Gastroesophageal sphincter (tissue), 4 donors: ENCODE measurements at regions not wholly inside any gene's neighbourhood (a gene's known extent, or its start where the extent isn't known, plus 50 kb on each side); places are given as distances from the start of the nearest gene placed in this dataset.

Experiments used
- ATAC-seq: fragments of 150-250 bp; one replicate; pipeline ENCODE4 v1.9.1; 2016; ENCODE audit warnings: mild to moderate bottlenecking, moderate library complexity
- H3K27ac ChIP-seq, 4 donors: fragments of 200-600 bp; sonication (generic) in 3 of 4; 1 replicate in 3 of 4; 2 replicates in 1 of 4; pipeline ENCODE4 v1.5.1; 2016 to 2019
- H3K27me3 ChIP-seq: fragments of 200-600 bp; sonication (generic); one replicate; pipeline ENCODE4 v1.5.1; 2019
- H3K36me3 ChIP-seq, 2 donors: fragments of 200-600 bp; sonication (generic); one replicate each; pipeline ENCODE4 v1.5.1; 2019; ENCODE audit warnings: control low read depth in 1 of 2
- H3K4me1 ChIP-seq, 3 donors: fragments of 200-600 bp; sonication (generic); 1 replicate in 2 of 3; 2 replicates in 1 of 3; pipeline ENCODE4 v1.5.1; 2016 to 2019; ENCODE audit warnings: control low read depth in 2 of 3
- H3K4me3 ChIP-seq, 2 donors: fragments of 200-600 bp; sonication (generic); one replicate each; pipeline ENCODE4 v1.5.1; 2019; ENCODE audit warnings: mild to moderate bottlenecking in 1 of 2, moderate library complexity in 1 of 2
- H3K9me3 ChIP-seq, 3 donors: fragments of 200-600 bp; sonication (generic); one replicate each; pipeline ENCODE4 v1.5.1; 2017 to 2019; ENCODE audit warnings: control low read depth in 2 of 3
- CTCF ChIP-seq, 4 experiments: fragments of 200-600 bp in 2 of 4; fragments of 450-650 bp in 2 of 4; sonication (generic) in 1 of 4; IDR thresholded peaks; one replicate each; pipeline ENCODE4 v1.5.1; 2017 to 2019; ENCODE audit warnings: antibody characterized with exemption in 4 of 4, mild to moderate bottlenecking in 2 of 4, moderate library complexity in 2 of 4
- EP300 ChIP-seq: sonication (generic); formaldehyde crosslinking; IDR thresholded peaks from one replicate; pipeline ENCODE4 v1.6.1; 2017; ENCODE audit warnings: antibody characterized with exemption, mild to moderate bottlenecking
- POLR2A ChIP-seq, 2 donors: fragments of 450-650 bp; IDR thresholded peaks; one replicate each; pipeline ENCODE4 v1.6.1; 2017; ENCODE audit warnings: antibody characterized with exemption in 2 of 2, mild to moderate bottlenecking in 2 of 2, moderate library complexity in 1 of 2
- POLR2AphosphoS5 ChIP-seq: sonication (generic); formaldehyde crosslinking; IDR thresholded peaks from one replicate; pipeline ENCODE4 v1.6.1; 2017; ENCODE audit warnings: antibody characterized with exemption
- WGBS, 2 donors: methylation state at CpG; one replicate each; pipeline ENCODE4 v1.1.5; 2018; ENCODE audit warnings: low coverage in 1 of 2; 5-methylcytosine and 5-hydroxymethylcytosine counted together

- no peaks in the 10 kb centered on the region for H3K9me3 ChIP-seq
- no peak for TF ChIP-seq POLR2A (IDR thresholded peaks at IDR 0.05)
- no peak for TF ChIP-seq POLR2AphosphoS5
- no peak for TF ChIP-seq EP300
- TF ChIP-seq CTCF (IDR thresholded peaks at IDR 0.05) = no peak
- H3K4me1 ChIP-seq = no peaks in the 10 kb centered on the region
- WGBS, 2 donors = 41 to 83% methylated on average over 1 to 2 of the region's 3 CpGs
- ATAC-seq = no peak
- H3K27ac ChIP-seq = no peak overlapping the region
- H3K36me3 ChIP-seq = no peaks in the 10 kb centered on the region
- peaks cover 19% of the 10 kb centered on the region for H3K27me3 ChIP-seq
- H3K4me3 ChIP-seq = no peak overlapping the region
Observed at GRCh38 chr20:56766528-56766927, 137.4 kb downstream of the TFAP2C start.

- no peaks in the 10 kb centered on the region for H3K36me3 ChIP-seq
- no peak overlapping the region for H3K4me3 ChIP-seq
- TF ChIP-seq POLR2AphosphoS5 (no peak), POLR2A (IDR thresholded peaks at IDR 0.05) (no peak), CTCF (IDR thresholded peaks at IDR 0.05) (no peak)
- no peak overlapping the region for H3K27ac ChIP-seq
- peaks cover 22% of the 10 kb centered on the region for H3K27me3 ChIP-seq
- no peaks in the 10 kb centered on the region for H3K9me3 ChIP-seq
- 57 to 59% methylated on average over 5 to 7 of the region's 7 CpGs for WGBS, 2 donors
- ATAC-seq = no peak
- no peaks in the 10 kb centered on the region for H3K4me1 ChIP-seq
Observed at GRCh38 chr20:56769921-56770600, 141.0 kb downstream of the TFAP2C start.

- TF ChIP-seq POLR2AphosphoS5 = no peak
- no peak for TF ChIP-seq EP300
- TF ChIP-seq POLR2A (IDR thresholded peaks at IDR 0.05) = no peak
- no peak for TF ChIP-seq CTCF (IDR thresholded peaks at IDR 0.05)
- no peak overlapping the region for H3K27ac ChIP-seq
- WGBS, 2 donors = 68% methylated on average over 4 of the region's 5 CpGs; no CpG with 5 or more reads in 1 of the 2 donors
- H3K4me3 ChIP-seq = no peak overlapping the region
- no peaks in the 10 kb centered on the region for H3K4me1 ChIP-seq
- no peaks in the 10 kb centered on the region for H3K9me3 ChIP-seq
- peaks cover 6% of the 10 kb centered on the region for H3K27me3 ChIP-seq
- ATAC-seq = no peak
- no peaks in the 10 kb centered on the region for H3K36me3 ChIP-seq
Observed at GRCh38 chr20:56773749-56774148, 144.6 kb downstream of the TFAP2C start.

- H3K4me3 ChIP-seq = no peak overlapping the region
- no peaks in the 10 kb centered on the region for H3K9me3 ChIP-seq
- no peaks in the 10 kb centered on the region for H3K36me3 ChIP-seq
- H3K27ac ChIP-seq = no peak overlapping the region
- no peaks in the 10 kb centered on the region for H3K4me1 ChIP-seq
- no peak for ATAC-seq
- WGBS, 2 donors = 83 to 93% methylated on average over 3 to 5 of the region's 5 CpGs
- TF ChIP-seq EP300 (no peak), POLR2A (IDR thresholded peaks at IDR 0.05) (no peak), CTCF (IDR thresholded peaks at IDR 0.05) (no peak), POLR2AphosphoS5 (no peak)
- peaks cover 16% of the 10 kb centered on the region for H3K27me3 ChIP-seq
Observed at GRCh38 chr20:56774873-56775272, 145.8 kb downstream of the TFAP2C start.

GRCh38 chr20:56776345-56776744, 147.2 kb downstream of the TFAP2C start:
- ATAC-seq = no peak
- TF ChIP-seq CTCF (IDR thresholded peaks at IDR 0.05) (no peak), POLR2AphosphoS5 (no peak), POLR2A (IDR thresholded peaks at IDR 0.05) (no peak), EP300 (no peak)
- Histone ChIP-seq H3K36me3 (no peaks in the 10 kb centered on the region), H3K4me1 (no peaks in the 10 kb centered on the region), H3K9me3 (no peaks in the 10 kb centered on the region), H3K27ac (no peak overlapping the region), H3K4me3 (no peak overlapping the region), H3K27me3 (peaks cover 31% of the 10 kb centered on the region)
- 91 to 92% methylated on average over 2 to 5 of the region's 9 CpGs for WGBS, 2 donors
